Prostate gland (tissue), 2 donors: ENCODE measurements at regions not wholly inside any gene's neighbourhood (a gene's known extent, or its start where the extent isn't known, plus 50 kb on each side); places are given as distances from the start of the nearest gene placed in this dataset.

Experiments
- POLR2A ChIP-seq: fragments of 450-650 bp; IDR thresholded peaks from one replicate; pipeline ENCODE4 v1.6.1; 2016; ENCODE audit warnings: antibody characterized with exemption, mild to moderate bottlenecking
- TF ChIP-seq, protein P1 (sequence below), 4 experiments: fragments of 200-600 bp in 2 of 4; fragments of 450-650 bp in 2 of 4; sonication (generic) in 2 of 4; IDR thresholded peaks; 1 replicate in 3 of 4; 2 replicates in 1 of 4; pipeline ENCODE4 v1.5.1; 2016 to 2019; ENCODE audit warnings: antibody characterized with exemption in 4 of 4, mild to moderate bottlenecking in 2 of 4, moderate library complexity in 2 of 4

DNA sequence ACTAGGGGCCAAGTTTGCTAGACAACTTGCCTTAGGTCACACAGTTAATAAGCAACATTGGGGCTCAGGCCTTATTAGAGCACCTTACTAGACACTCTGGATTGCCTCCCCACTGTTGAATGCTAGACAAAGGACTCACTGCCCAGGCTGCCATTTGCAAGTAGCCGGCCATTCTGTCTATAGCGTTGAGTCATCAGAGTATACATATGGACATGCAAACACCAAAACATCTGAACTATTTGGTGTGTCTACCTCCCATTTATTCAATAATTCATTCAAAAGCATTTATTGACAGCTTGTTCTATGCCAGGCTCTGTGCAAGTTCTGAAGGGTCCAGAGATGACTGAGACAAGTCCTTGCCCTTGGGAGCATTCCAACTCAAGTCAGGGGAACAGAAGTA, 181.4 kb upstream of the DPT start:
- TF ChIP-seq, protein P1, sequence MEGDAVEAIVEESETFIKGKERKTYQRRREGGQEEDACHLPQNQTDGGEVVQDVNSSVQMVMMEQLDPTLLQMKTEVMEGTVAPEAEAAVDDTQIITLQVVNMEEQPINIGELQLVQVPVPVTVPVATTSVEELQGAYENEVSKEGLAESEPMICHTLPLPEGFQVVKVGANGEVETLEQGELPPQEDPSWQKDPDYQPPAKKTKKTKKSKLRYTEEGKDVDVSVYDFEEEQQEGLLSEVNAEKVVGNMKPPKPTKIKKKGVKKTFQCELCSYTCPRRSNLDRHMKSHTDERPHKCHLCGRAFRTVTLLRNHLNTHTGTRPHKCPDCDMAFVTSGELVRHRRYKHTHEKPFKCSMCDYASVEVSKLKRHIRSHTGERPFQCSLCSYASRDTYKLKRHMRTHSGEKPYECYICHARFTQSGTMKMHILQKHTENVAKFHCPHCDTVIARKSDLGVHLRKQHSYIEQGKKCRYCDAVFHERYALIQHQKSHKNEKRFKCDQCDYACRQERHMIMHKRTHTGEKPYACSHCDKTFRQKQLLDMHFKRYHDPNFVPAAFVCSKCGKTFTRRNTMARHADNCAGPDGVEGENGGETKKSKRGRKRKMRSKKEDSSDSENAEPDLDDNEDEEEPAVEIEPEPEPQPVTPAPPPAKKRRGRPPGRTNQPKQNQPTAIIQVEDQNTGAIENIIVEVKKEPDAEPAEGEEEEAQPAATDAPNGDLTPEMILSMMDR (IDR thresholded peaks at IDR 0.05): no peak
- TF ChIP-seq POLR2A: no peak
